Smooth muscle cell (in vitro differentiated cells): ENCODE measurements at regions not wholly inside any gene's neighbourhood (a gene's known extent, or its start where the extent isn't known, plus 50 kb on each side); places are given as distances from the start of the nearest gene placed in this dataset.

Experiments used
- DNase-seq: peaks from one replicate; lab custom pipeline; 2025; ENCODE audit not compliant: unreplicated experiment; lab: John Stamatoyannopoulos, UW
- H2AFZ ChIP-seq: fragments of 200-600 bp; sonication (generic); 2 replicates; pipeline ENCODE4 v1.6.0; 2016; ENCODE audit warnings: antibody characterized with exemption, low read depth, mild to moderate bottlenecking
- H3F3A ChIP-seq: fragments of 200-600 bp; sonication (generic); 2 replicates; pipeline ENCODE4 v1.6.0; 2017; ENCODE audit warnings: antibody characterized with exemption, low read depth
- H3K27ac ChIP-seq: fragments of 200-600 bp; sonication (generic); 2 replicates; pipeline ENCODE4 v1.5.1; 2016; ENCODE audit warnings: low read depth, mild to moderate bottlenecking
- H3K27me3 ChIP-seq: fragments of 200-600 bp; sonication (generic); 2 replicates; pipeline ENCODE4 v1.6.1; 2016; ENCODE audit warnings: low read depth, mild to moderate bottlenecking
- H3K36me3 ChIP-seq: fragments of 200-600 bp; sonication (generic); 2 replicates; pipeline ENCODE4 v1.5.1; 2016; ENCODE audit warnings: low read depth
- H3K4me1 ChIP-seq: fragments of 200-600 bp; sonication (generic); 2 replicates; pipeline ENCODE4 v1.5.1; 2016; ENCODE audit warnings: low read depth
- H3K4me2 ChIP-seq: fragments of 200-600 bp; sonication (generic); 2 replicates; pipeline ENCODE4 v1.6.0; 2016; ENCODE audit warnings: mild to moderate bottlenecking
- H3K4me3 ChIP-seq: fragments of 200-600 bp; sonication (generic); 2 replicates; pipeline ENCODE4 v1.5.1; 2016; ENCODE audit warnings: mild to moderate bottlenecking
- H3K79me2 ChIP-seq: fragments of 200-600 bp; sonication (generic); 2 replicates; pipeline ENCODE4 v1.6.0; 2016; ENCODE audit warnings: low read depth, mild to moderate bottlenecking
- H3K9ac ChIP-seq: fragments of 200-600 bp; sonication (generic); 2 replicates; pipeline ENCODE4 v1.6.0; 2016; ENCODE audit warnings: low read depth
- H3K9me3 ChIP-seq: fragments of 200-600 bp; sonication (generic); replicated peaks from 2 replicates; pipeline ENCODE4 v1.5.1; 2016; ENCODE audit warnings: low read depth
- H4K20me1 ChIP-seq: fragments of 200-600 bp; sonication (generic); 2 replicates; pipeline ENCODE4 v1.6.0; 2016; ENCODE audit warnings: low read depth
- CTCF ChIP-seq: fragments of 200-600 bp; sonication (generic); IDR thresholded peaks from 2 replicates; pipeline ENCODE4 v1.5.1; 2017; ENCODE audit warnings: borderline replicate concordance, mild to moderate bottlenecking, antibody characterized with exemption; ENCODE audit not compliant: insufficient read depth, poor library complexity, severe bottlenecking
- WGBS: methylation state at CpG from one replicate; pipeline ENCODE4 v1.1.7; 2016; ENCODE audit warnings: low lambda C conversion rate; 5-methylcytosine and 5-hydroxymethylcytosine counted together

- H4K20me1 ChIP-seq = no peaks in the 10 kb centered on the region
- DNase-seq = no peak
- H3K4me3 ChIP-seq = no peak overlapping the region
- no peaks in the 10 kb centered on the region for H3K36me3 ChIP-seq
- 90% methylated on average over 5 of the region's 5 CpGs for WGBS
- H3K27ac ChIP-seq = no peak overlapping the region
- no peak overlapping the region for H3K9ac ChIP-seq
- H3K9me3 ChIP-seq = no peaks in the 10 kb centered on the region
- H3K4me1 ChIP-seq = no peaks in the 10 kb centered on the region
- no peak overlapping the region for H2AFZ ChIP-seq
- H3K27me3 ChIP-seq = no peaks in the 10 kb centered on the region
- H3F3A ChIP-seq = no peaks in the 10 kb centered on the region
- no peak overlapping the region for H3K4me2 ChIP-seq
- TF ChIP-seq CTCF = no peak
- H3K79me2 ChIP-seq = no peaks in the 10 kb centered on the region
These were observed 299.5 kb upstream of the KCNMB2 start for GRCh38 chr3:178236555-178237277.

GRCh38 chr3:178238179-178238578, 298.1 kb upstream of the KCNMB2 start:
- no peaks in the 10 kb centered on the region for H4K20me1 ChIP-seq
- H3K79me2 ChIP-seq = no peaks in the 10 kb centered on the region
- H3K9ac ChIP-seq = no peak overlapping the region
- H3K36me3 ChIP-seq = no peaks in the 10 kb centered on the region
- no peak for TF ChIP-seq CTCF
- no peaks in the 10 kb centered on the region for H3K27me3 ChIP-seq
- H3K9me3 ChIP-seq = no peaks in the 10 kb centered on the region
- no peaks in the 10 kb centered on the region for H3F3A ChIP-seq
- no peak overlapping the region for H3K27ac ChIP-seq
- no peak overlapping the region for H2AFZ ChIP-seq
- no peaks in the 10 kb centered on the region for H3K4me1 ChIP-seq
- H3K4me2 ChIP-seq = no peak overlapping the region
- DNase-seq = no peak
- H3K4me3 ChIP-seq = no peak overlapping the region

GRCh38 chr3:178244733-178245709, 291.2 kb upstream of the KCNMB2 start:
- no peaks in the 10 kb centered on the region for H3K9me3 ChIP-seq
- H4K20me1 ChIP-seq = no peaks in the 10 kb centered on the region
- H3K4me1 ChIP-seq = no peaks in the 10 kb centered on the region
- no peak overlapping the region for H3K4me2 ChIP-seq
- H3K36me3 ChIP-seq = no peaks in the 10 kb centered on the region
- H3K79me2 ChIP-seq = no peaks in the 10 kb centered on the region
- no peak overlapping the region for H2AFZ ChIP-seq
- no peak overlapping the region for H3K4me3 ChIP-seq
- DNase-seq = no peak
- H3F3A ChIP-seq = no peaks in the 10 kb centered on the region
- no peak for TF ChIP-seq CTCF
- no peak overlapping the region for H3K9ac ChIP-seq
- no peak overlapping the region for H3K27ac ChIP-seq
- H3K27me3 ChIP-seq = no peaks in the 10 kb centered on the region
- whole genome bisulfite sequencing = 75% methylated on average over 11 of the region's 11 CpGs
